ENCODE measurements at regions not wholly inside any gene's neighbourhood (a gene's known extent, or its start where the extent isn't known, plus 50 kb on each side); places are given as distances from the start of the nearest gene placed in this dataset.

DNA sequence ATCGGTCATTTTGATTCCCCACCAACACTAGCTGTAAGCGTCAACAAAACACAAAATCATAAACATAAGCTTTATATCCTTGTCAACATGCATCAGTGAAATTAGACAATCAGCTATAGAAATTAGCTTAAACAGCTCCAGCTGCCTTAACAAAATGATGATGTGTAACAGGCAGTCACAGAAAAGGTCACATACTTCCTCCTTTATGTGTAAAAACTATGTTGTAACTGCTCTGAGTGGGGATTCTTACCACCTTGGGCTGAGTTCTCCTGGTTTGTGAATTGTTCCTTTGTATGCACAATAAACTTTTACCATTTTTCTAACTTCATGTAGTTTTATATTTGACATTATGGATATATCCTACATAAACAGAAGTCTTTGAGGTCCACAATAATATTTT lies 73.9 kb upstream of the MAP9 start:
- no peaks in the 10 kb centered on the region for H4K20me1 ChIP-seq (ENCODE audit: insufficient read depth)
- no peak overlapping the region for H3K27ac ChIP-seq (ENCODE audit: low read length)
- no peaks in the 10 kb centered on the region for H3K36me3 ChIP-seq (ENCODE audit: insufficient read depth, low read length)
- TF ChIP-seq RAD21 (conservative IDR thresholded peaks at IDR 0.05), result no peak
- TF ChIP-seq EZH2 (IDR thresholded peaks at IDR 0.05; ENCODE audit: borderline replicate concordance, insufficient read depth, low read length, poor library complexity, severe bottlenecking), result no peak
- TF ChIP-seq MXI1 (conservative IDR thresholded peaks at IDR 0.05; ENCODE audit: poor library complexity, severe bottlenecking), result no peak
- TF ChIP-seq SMC3 (conservative IDR thresholded peaks at IDR 0.05; ENCODE audit: poor library complexity), result no peak
- TF ChIP-seq, protein P1, sequence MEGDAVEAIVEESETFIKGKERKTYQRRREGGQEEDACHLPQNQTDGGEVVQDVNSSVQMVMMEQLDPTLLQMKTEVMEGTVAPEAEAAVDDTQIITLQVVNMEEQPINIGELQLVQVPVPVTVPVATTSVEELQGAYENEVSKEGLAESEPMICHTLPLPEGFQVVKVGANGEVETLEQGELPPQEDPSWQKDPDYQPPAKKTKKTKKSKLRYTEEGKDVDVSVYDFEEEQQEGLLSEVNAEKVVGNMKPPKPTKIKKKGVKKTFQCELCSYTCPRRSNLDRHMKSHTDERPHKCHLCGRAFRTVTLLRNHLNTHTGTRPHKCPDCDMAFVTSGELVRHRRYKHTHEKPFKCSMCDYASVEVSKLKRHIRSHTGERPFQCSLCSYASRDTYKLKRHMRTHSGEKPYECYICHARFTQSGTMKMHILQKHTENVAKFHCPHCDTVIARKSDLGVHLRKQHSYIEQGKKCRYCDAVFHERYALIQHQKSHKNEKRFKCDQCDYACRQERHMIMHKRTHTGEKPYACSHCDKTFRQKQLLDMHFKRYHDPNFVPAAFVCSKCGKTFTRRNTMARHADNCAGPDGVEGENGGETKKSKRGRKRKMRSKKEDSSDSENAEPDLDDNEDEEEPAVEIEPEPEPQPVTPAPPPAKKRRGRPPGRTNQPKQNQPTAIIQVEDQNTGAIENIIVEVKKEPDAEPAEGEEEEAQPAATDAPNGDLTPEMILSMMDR (IDR thresholded peaks at IDR 0.05; ENCODE audit: poor library complexity, severe bottlenecking), result no peak
- H3K9ac ChIP-seq (ENCODE audit: low read length), result no peak overlapping the region
- no peak overlapping the region for H3K4me3 ChIP-seq (ENCODE audit: low read length)
- H2AFZ ChIP-seq (ENCODE audit: low read depth, low read length), result no peak overlapping the region
- no peaks in the 10 kb centered on the region for H3K79me2 ChIP-seq (replicated peaks; ENCODE audit: insufficient read depth, low read length)
- no peaks in the 10 kb centered on the region for H3F3A ChIP-seq (ENCODE audit: insufficient read depth, low read length, poor library complexity, severe bottlenecking)
- no peaks in the 10 kb centered on the region for H3K9me3 ChIP-seq (ENCODE audit: low read length)
- no peaks in the 10 kb centered on the region for H3K9me2 ChIP-seq (ENCODE audit: insufficient read depth, low read length)
- H3K27me3 ChIP-seq (ENCODE audit: insufficient read depth, low read depth, low read length), result no peaks in the 10 kb centered on the region
- no peak overlapping the region for H3K4me2 ChIP-seq (ENCODE audit: low read length)

DNA sequence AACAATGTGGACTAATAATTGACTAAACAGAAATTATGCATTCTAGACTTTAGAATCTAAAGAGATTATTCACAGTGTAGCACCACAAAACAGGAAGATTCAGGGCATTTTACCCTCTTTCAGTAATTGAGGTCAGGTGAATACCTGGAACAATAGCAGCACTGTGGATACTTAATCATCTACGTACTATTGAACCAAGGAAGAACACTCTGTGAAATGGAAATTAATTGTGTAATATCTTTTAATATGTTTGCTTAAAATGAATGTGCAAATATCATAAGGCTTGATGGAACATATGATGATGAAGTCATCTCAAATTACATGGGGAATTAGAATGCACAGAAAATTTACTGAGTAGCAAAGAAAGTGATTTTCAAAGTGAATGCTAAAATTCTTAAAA lies 68.5 kb upstream of the MAP9 start:
- no peaks in the 10 kb centered on the region for H3K36me3 ChIP-seq (ENCODE audit: insufficient read depth, low read length)
- no peaks in the 10 kb centered on the region for H3K9me3 ChIP-seq (ENCODE audit: low read length)
- H3K4me2 ChIP-seq (ENCODE audit: low read length), result no peak overlapping the region
- no peaks in the 10 kb centered on the region for H3F3A ChIP-seq (ENCODE audit: insufficient read depth, low read length, poor library complexity, severe bottlenecking)
- no peak for TF ChIP-seq POLR2AphosphoS5 (IDR thresholded peaks at IDR 0.05)
- no peak for TF ChIP-seq EZH2 (IDR thresholded peaks at IDR 0.05; ENCODE audit: borderline replicate concordance, insufficient read depth, low read length, poor library complexity, severe bottlenecking)
- TF ChIP-seq, protein P2, sequence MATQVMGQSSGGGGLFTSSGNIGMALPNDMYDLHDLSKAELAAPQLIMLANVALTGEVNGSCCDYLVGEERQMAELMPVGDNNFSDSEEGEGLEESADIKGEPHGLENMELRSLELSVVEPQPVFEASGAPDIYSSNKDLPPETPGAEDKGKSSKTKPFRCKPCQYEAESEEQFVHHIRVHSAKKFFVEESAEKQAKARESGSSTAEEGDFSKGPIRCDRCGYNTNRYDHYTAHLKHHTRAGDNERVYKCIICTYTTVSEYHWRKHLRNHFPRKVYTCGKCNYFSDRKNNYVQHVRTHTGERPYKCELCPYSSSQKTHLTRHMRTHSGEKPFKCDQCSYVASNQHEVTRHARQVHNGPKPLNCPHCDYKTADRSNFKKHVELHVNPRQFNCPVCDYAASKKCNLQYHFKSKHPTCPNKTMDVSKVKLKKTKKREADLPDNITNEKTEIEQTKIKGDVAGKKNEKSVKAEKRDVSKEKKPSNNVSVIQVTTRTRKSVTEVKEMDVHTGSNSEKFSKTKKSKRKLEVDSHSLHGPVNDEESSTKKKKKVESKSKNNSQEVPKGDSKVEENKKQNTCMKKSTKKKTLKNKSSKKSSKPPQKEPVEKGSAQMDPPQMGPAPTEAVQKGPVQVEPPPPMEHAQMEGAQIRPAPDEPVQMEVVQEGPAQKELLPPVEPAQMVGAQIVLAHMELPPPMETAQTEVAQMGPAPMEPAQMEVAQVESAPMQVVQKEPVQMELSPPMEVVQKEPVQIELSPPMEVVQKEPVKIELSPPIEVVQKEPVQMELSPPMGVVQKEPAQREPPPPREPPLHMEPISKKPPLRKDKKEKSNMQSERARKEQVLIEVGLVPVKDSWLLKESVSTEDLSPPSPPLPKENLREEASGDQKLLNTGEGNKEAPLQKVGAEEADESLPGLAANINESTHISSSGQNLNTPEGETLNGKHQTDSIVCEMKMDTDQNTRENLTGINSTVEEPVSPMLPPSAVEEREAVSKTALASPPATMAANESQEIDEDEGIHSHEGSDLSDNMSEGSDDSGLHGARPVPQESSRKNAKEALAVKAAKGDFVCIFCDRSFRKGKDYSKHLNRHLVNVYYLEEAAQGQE (IDR thresholded peaks at IDR 0.05; ENCODE audit: borderline replicate concordance), result no peak
- no peak for TF ChIP-seq SMC3 (conservative IDR thresholded peaks at IDR 0.05; ENCODE audit: poor library complexity)
- TF ChIP-seq MXI1 (conservative IDR thresholded peaks at IDR 0.05; ENCODE audit: poor library complexity, severe bottlenecking), result no peak
- TF ChIP-seq RAD21 (conservative IDR thresholded peaks at IDR 0.05), result no peak
- no peak for TF ChIP-seq TAF1 (IDR thresholded peaks at IDR 0.05; ENCODE audit: low read depth)
- TF ChIP-seq EP300 (conservative IDR thresholded peaks at IDR 0.05; ENCODE audit: poor library complexity, severe bottlenecking), result no peak
- TF ChIP-seq, protein P1 (IDR thresholded peaks at IDR 0.05; ENCODE audit: poor library complexity, severe bottlenecking), result no peak
- H3K9me2 ChIP-seq (ENCODE audit: insufficient read depth, low read length), result no peaks in the 10 kb centered on the region
- no peaks in the 10 kb centered on the region for H3K79me2 ChIP-seq (replicated peaks; ENCODE audit: insufficient read depth, low read length)
- no peaks in the 10 kb centered on the region for H4K20me1 ChIP-seq (ENCODE audit: insufficient read depth)
- no peak overlapping the region for H3K9ac ChIP-seq (ENCODE audit: low read length)
- H2AFZ ChIP-seq (ENCODE audit: low read depth, low read length), result no peak overlapping the region
- H3K27me3 ChIP-seq (ENCODE audit: insufficient read depth, low read depth, low read length), result no peaks in the 10 kb centered on the region
- no peak overlapping the region for H3K4me3 ChIP-seq (ENCODE audit: low read length)
- H3K27ac ChIP-seq (ENCODE audit: low read length), result no peak overlapping the region

All from neural cell (in vitro differentiated cells).